ENCODE measurements at regions not wholly inside any gene's neighbourhood (a gene's known extent, or its start where the extent isn't known, plus 50 kb on each side); places are given as distances from the start of the nearest gene placed in this dataset.

DNA sequence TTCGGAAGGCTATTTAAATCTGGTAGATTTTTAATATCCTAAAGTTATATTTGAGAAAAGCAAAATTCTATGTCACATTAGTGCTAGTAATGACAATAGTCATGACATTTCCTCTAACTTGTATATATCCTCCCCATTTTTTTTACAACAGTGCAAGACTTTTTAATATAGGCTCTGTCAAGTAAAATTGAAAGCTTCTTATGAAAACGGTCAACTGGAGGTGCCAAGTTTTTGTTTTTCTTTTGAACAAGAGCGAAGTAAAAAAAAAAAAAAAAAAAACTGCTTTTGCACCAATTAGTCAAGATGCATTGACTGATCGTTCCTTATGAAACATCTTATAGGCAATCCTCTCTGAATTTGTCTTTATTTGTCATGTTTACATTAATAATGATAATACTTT is 389.3 kb downstream of the STK39 start:
- ChIA-PET POLR2A (ENCODE audit: partially characterized antibody) (no interaction called here), CTCF (ENCODE audit: partially characterized antibody) (interaction anchor here (1.7 to 2.2 kb wide), 2 partner anchors 13 to 261 kb away, joined by 7 to 11 read pairs; no protein-coding TSS in a partner anchor)
- H4K8ac ChIP-seq (ENCODE audit: extremely low read depth, insufficient read depth, low read length) = no peak overlapping the region
- H3K56ac ChIP-seq (replicated peaks; ENCODE audit: insufficient read length, low read depth, low read length) = no peak overlapping the region
- H3K9ac ChIP-seq (replicated peaks in 1 of 4; ENCODE audit: extremely low read depth in 1 of 4, low read depth in 3 of 4, low read length in 3 of 4) = no peak overlapping the region
- FAIRE-seq (no peak), DNase-seq (ENCODE audit: low read depth in 1 of 2, low spot score in 2 of 2) (no peak)
- no peaks in the 10 kb centered on the region for H3K27me3 ChIP-seq (replicated peaks in 1 of 4; ENCODE audit: control insufficient read depth in 3 of 4, extremely low read depth in 1 of 4, insufficient read depth in 3 of 4, low read length in 3 of 4)
- H2AFZ ChIP-seq (ENCODE audit: low read length) = no peak overlapping the region
- 96% methylated on average over 4 of the region's 4 CpGs; no CpG with 5 or more reads in 1 of the 2 experiments for WGBS, 2 experiments (ENCODE audit: extremely low coverage in 1 of 2, insufficient coverage in 1 of 2, insufficient read length in 1 of 2, insufficient replicate concordance in 2 of 2, low coverage in 1 of 2, low lambda C conversion rate in 2 of 2, missing lambda C conversion rate in 1 of 2)
- no peak overlapping the region for H3K23ac ChIP-seq (ENCODE audit: insufficient read length)
- peaks cover 0 to 18% (median 3%) of the 10 kb centered on the region in 4 experiments; a peak in 5 of 7 replicates for H3K4me1 ChIP-seq (replicated peaks in 1 of 4; ENCODE audit: control insufficient read depth in 3 of 4, insufficient read depth in 4 of 4, low read length in 3 of 4)
- H3K27ac ChIP-seq (ENCODE audit: low read depth, low read length) = no peak overlapping the region
- no peaks in the 10 kb centered on the region for H3K79me2 ChIP-seq (ENCODE audit: control insufficient read depth in 1 of 2, insufficient read depth in 2 of 2, low read length in 2 of 2)
- H3K79me1 ChIP-seq (ENCODE audit: low read depth, low read length) = no peaks in the 10 kb centered on the region
- no peak overlapping the region for H2BK120ac ChIP-seq (replicated peaks; ENCODE audit: low read depth, low read length)
- no peak overlapping the region for H2BK15ac ChIP-seq (ENCODE audit: low read length)
- no peak overlapping the region for H2BK12ac ChIP-seq (ENCODE audit: low read depth, low read length)
- no peaks in the 10 kb centered on the region for H3K23me2 ChIP-seq (ENCODE audit: low read depth, low read length)
- H3K4me2 ChIP-seq (ENCODE audit: insufficient read depth in 1 of 2, low read depth in 2 of 2, low read length in 2 of 2) = no peak overlapping the region
- H3K18ac ChIP-seq (ENCODE audit: extremely low read depth, low read length) = no peak overlapping the region
- no peak overlapping the region for H3K14ac ChIP-seq (ENCODE audit: insufficient read length)
- no peak overlapping the region for H3K4me3 ChIP-seq (ENCODE audit: extremely low read depth in 1 of 4, insufficient read depth in 2 of 4, low read depth in 3 of 4, low read length in 4 of 4)
- no peak overlapping the region for H4K91ac ChIP-seq (replicated peaks; ENCODE audit: insufficient read length, low read length)
- no peak overlapping the region for H2AK5ac ChIP-seq (ENCODE audit: low read depth, low read length)
- H2BK20ac ChIP-seq (ENCODE audit: low read length) = no peak overlapping the region
- no peak overlapping the region for H4K5ac ChIP-seq (ENCODE audit: insufficient read length, low read depth, low read length)
- no peaks in the 10 kb centered on the region for H4K20me1 ChIP-seq (replicated peaks in 1 of 2; ENCODE audit: control insufficient read depth in 1 of 2, insufficient read depth in 2 of 2, low read length in 2 of 2)
- no peak overlapping the region for H2BK5ac ChIP-seq (ENCODE audit: low read depth, low read length)
- H3K36me3 ChIP-seq (ENCODE audit: control insufficient read depth in 2 of 4, insufficient read depth in 4 of 4, low read length in 3 of 4) = peaks cover 0 to 8% (median 2%) of the 10 kb centered on the region in 4 experiments; a peak in 4 of 8 replicates
- no peak overlapping the region for H3K4ac ChIP-seq (replicated peaks; ENCODE audit: insufficient read length, low read depth, low read length)
- peaks cover 9% of the 10 kb centered on the region in 2 experiments for H3K9me3 ChIP-seq (ENCODE audit: insufficient read depth in 2 of 2, low read depth in 1 of 2, low read length in 1 of 2)
- TF ChIP-seq GABPA (IDR thresholded peaks at IDR 0.05; ENCODE audit: borderline replicate concordance, insufficient read depth, low read length) (no peak), POU5F1 (IDR thresholded peaks at IDR 0.05; ENCODE audit: low read depth, low read length) (no peak), MAFK (IDR thresholded peaks at IDR 0.05; ENCODE audit: low read depth, low read length) (no peak), TEAD4 (IDR thresholded peaks at IDR 0.05; ENCODE audit: low read depth, low read length) (no peak), KDM5A (IDR thresholded peaks at IDR 0.05; ENCODE audit: low read length) (no peak), NRF1 (IDR thresholded peaks at IDR 0.05; ENCODE audit: low read depth, low read length) (no peak), RBBP5 (IDR thresholded peaks at IDR 0.05; ENCODE audit: borderline replicate concordance, low read depth, low read length) (no peak), GTF2F1 (IDR thresholded peaks at IDR 0.05; ENCODE audit: borderline replicate concordance, low read depth, low read length) (no peak), HDAC2 (IDR thresholded peaks at IDR 0.05; ENCODE audit: borderline replicate concordance in 1 of 2, low read depth in 2 of 2, low read length in 2 of 2) (no peak), POLR2AphosphoS5 (IDR thresholded peaks at IDR 0.05; ENCODE audit: low read depth, low read length) (no peak), CTBP2 (IDR thresholded peaks at IDR 0.05; ENCODE audit: borderline replicate concordance, insufficient read depth, insufficient read length, low read length) (no peak)
- TF ChIP-seq, protein P1, sequence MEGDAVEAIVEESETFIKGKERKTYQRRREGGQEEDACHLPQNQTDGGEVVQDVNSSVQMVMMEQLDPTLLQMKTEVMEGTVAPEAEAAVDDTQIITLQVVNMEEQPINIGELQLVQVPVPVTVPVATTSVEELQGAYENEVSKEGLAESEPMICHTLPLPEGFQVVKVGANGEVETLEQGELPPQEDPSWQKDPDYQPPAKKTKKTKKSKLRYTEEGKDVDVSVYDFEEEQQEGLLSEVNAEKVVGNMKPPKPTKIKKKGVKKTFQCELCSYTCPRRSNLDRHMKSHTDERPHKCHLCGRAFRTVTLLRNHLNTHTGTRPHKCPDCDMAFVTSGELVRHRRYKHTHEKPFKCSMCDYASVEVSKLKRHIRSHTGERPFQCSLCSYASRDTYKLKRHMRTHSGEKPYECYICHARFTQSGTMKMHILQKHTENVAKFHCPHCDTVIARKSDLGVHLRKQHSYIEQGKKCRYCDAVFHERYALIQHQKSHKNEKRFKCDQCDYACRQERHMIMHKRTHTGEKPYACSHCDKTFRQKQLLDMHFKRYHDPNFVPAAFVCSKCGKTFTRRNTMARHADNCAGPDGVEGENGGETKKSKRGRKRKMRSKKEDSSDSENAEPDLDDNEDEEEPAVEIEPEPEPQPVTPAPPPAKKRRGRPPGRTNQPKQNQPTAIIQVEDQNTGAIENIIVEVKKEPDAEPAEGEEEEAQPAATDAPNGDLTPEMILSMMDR (IDR thresholded peaks at IDR 0.05; ENCODE audit: control extremely low read depth in 1 of 3, insufficient read depth in 1 of 3, low read depth in 1 of 3, low read length in 3 of 3) = no peak
